ENCODE measurements at regions not wholly inside any gene's neighbourhood (a gene's known extent, or its start where the extent isn't known, plus 50 kb on each side); places are given as distances from the start of the nearest gene placed in this dataset.

GRCh38 chr5:3736466-3736865 is 140.8 kb downstream of the IRX1 start:
- DNase-seq = no peak

GRCh38 chr5:3736926-3737325 is 141.3 kb downstream of the IRX1 start:
- no peak for DNase-seq

GRCh38 chr5:3738919-3739318 is 143.3 kb downstream of the IRX1 start:
- DNase-seq = no peak

GRCh38 chr5:3740546-3741373 is 145.1 kb downstream of the IRX1 start:
- no peak for DNase-seq

- no peak for DNase-seq
Measured at GRCh38 chr5:3741374-3741770, 145.7 kb downstream of the IRX1 start.

- DNase-seq = no peak
Measured at GRCh38 chr5:3742750-3743149, 147.1 kb downstream of the IRX1 start.

- no peak for DNase-seq
Measured at GRCh38 chr5:3751846-3752245, 156.2 kb downstream of the IRX1 start.

- DNase-seq = no peak
Measured at GRCh38 chr5:3778000-3778550, 182.4 kb downstream of the IRX1 start.

GRCh38 chr5:3778945-3779344 is 183.3 kb downstream of the IRX1 start:
- no peak for DNase-seq

GRCh38 chr5:3780278-3780677 is 184.6 kb downstream of the IRX1 start:
- no peak for DNase-seq

- DNase-seq = no peak
Measured at GRCh38 chr5:3780907-3781306, 185.3 kb downstream of the IRX1 start.

GRCh38 chr5:3784854-3785253 is 189.2 kb downstream of the IRX1 start:
- no peak for DNase-seq

- DNase-seq = no peak
Measured at GRCh38 chr5:3786165-3786564, 190.5 kb downstream of the IRX1 start.

GRCh38 chr5:3786891-3787430 is 191.3 kb downstream of the IRX1 start:
- DNase-seq = no peak

GRCh38 chr5:3787604-3788003 is 192.0 kb downstream of the IRX1 start:
- DNase-seq = no peak

- DNase-seq = no peak
Measured at GRCh38 chr5:3789519-3790193, 194.0 kb downstream of the IRX1 start.

GRCh38 chr5:3793162-3793561 is 197.5 kb downstream of the IRX1 start:
- no peak for DNase-seq

GRCh38 chr5:3794611-3795010 is 199.0 kb downstream of the IRX1 start:
- no peak for DNase-seq

- DNase-seq = no peak
Measured at GRCh38 chr5:3796736-3797135, 201.1 kb downstream of the IRX1 start.

- no peak for DNase-seq
Measured at GRCh38 chr5:3801967-3802366, 206.3 kb downstream of the IRX1 start.

- DNase-seq = no peak
Measured at GRCh38 chr5:3809455-3809854, 213.8 kb downstream of the IRX1 start.

GRCh38 chr5:3811116-3811515 is 215.5 kb downstream of the IRX1 start:
- DNase-seq = no peak

- DNase-seq = no peak
Measured at GRCh38 chr5:3818624-3819023, 223.0 kb downstream of the IRX1 start.

Data from left kidney (tissue), 1 donor.